ENCODE measurements at regions not wholly inside any gene's neighbourhood (a gene's known extent, or its start where the extent isn't known, plus 50 kb on each side); places are given as distances from the start of the nearest gene placed in this dataset.

GRCh38 chr13:39900106-39900750, 244.8 kb downstream of the COG6 start:
- H3K4me1 Mint-ChIP-seq: no peaks in the 10 kb centered on the region
- no peak overlapping the region for H3K27ac Mint-ChIP-seq
- ChIA-PET CTCF (no interaction called here), POLR2A (no interaction called here)
- no peak for DNase-seq
- no peak overlapping the region for H3K4me3 Mint-ChIP-seq
- no peaks in the 10 kb centered on the region for H3K36me3 Mint-ChIP-seq (ENCODE audit: low read depth)
- intact Hi-C loops (cut with micrococcal nuclease): no loop called here
- peaks cover 4% of the 10 kb centered on the region for H3K9me3 Mint-ChIP-seq
- no peak for ATAC-seq (ENCODE audit: low read depth)
- TF ChIP-seq, protein P1, sequence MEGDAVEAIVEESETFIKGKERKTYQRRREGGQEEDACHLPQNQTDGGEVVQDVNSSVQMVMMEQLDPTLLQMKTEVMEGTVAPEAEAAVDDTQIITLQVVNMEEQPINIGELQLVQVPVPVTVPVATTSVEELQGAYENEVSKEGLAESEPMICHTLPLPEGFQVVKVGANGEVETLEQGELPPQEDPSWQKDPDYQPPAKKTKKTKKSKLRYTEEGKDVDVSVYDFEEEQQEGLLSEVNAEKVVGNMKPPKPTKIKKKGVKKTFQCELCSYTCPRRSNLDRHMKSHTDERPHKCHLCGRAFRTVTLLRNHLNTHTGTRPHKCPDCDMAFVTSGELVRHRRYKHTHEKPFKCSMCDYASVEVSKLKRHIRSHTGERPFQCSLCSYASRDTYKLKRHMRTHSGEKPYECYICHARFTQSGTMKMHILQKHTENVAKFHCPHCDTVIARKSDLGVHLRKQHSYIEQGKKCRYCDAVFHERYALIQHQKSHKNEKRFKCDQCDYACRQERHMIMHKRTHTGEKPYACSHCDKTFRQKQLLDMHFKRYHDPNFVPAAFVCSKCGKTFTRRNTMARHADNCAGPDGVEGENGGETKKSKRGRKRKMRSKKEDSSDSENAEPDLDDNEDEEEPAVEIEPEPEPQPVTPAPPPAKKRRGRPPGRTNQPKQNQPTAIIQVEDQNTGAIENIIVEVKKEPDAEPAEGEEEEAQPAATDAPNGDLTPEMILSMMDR (IDR thresholded peaks at IDR 0.05): no peak
- peaks cover 3% of the 10 kb centered on the region for H3K27me3 Mint-ChIP-seq

DNA sequence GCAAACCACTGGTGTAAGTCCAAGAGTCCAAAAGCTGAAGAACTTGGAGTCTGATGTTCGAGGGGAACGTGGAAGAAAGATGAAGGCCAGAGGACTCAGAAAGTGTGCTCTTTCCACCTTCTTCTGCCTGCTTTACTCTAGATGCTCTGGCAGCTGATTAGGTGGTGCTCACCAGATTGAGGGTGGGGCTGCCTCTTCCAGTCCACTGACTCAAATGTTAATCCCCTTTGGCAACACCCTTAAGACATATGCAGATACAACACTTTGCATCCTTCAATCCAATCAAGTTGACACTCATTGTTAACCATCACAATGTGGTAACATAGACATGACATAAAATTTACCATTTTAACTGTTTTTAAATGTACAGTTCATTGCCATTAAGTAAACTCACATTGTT, 249.5 kb downstream of the COG6 start:
- no peak for ATAC-seq (ENCODE audit: low read depth)
- TF ChIP-seq, protein P1 (IDR thresholded peaks at IDR 0.05): no peak
- no peaks in the 10 kb centered on the region for H3K4me1 Mint-ChIP-seq
- H3K27me3 Mint-ChIP-seq: no peaks in the 10 kb centered on the region
- no peak for DNase-seq
- H3K9me3 Mint-ChIP-seq: peaks cover 3% of the 10 kb centered on the region
- H3K27ac Mint-ChIP-seq: no peak overlapping the region
- no peak overlapping the region for H3K4me3 Mint-ChIP-seq
- ChIA-PET CTCF (no interaction called here), POLR2A (no interaction called here)
- H3K36me3 Mint-ChIP-seq (ENCODE audit: low read depth): no peaks in the 10 kb centered on the region
- intact Hi-C loops (cut with micrococcal nuclease): no loop called here

DNA sequence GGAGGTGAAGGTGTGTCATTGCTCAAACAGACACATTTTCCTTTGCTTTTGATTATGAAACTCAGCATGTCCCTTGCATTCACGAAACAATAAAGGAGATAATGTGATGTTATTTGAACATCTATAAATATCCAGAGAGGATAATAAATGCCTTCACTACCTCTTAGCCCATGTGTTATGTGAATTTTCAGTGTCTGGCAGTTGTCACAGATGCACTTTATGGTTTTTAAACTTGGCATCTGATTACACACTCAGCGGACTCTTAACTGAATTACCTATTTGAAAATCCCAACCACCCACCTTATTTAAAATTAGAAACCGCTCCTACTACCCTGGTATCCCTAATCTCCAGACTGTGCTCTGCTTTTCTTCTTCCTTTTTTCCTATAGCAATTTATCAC, 254.2 kb downstream of the COG6 start:
- H3K27me3 Mint-ChIP-seq: peaks cover 4% of the 10 kb centered on the region
- peaks cover 3% of the 10 kb centered on the region for H3K9me3 Mint-ChIP-seq
- H3K4me3 Mint-ChIP-seq: no peak overlapping the region
- H3K27ac Mint-ChIP-seq: no peak overlapping the region
- no peaks in the 10 kb centered on the region for H3K4me1 Mint-ChIP-seq
- ATAC-seq (ENCODE audit: low read depth) (no peak), DNase-seq (no peak)
- H3K36me3 Mint-ChIP-seq (ENCODE audit: low read depth): no peaks in the 10 kb centered on the region
- ChIA-PET POLR2A (no interaction called here), CTCF (interaction anchor here (1.2 kb wide), 1 partner anchor 33 kb away, joined by 3 read pairs; no protein-coding TSS in a partner anchor)
- TF ChIP-seq, protein P1 (IDR thresholded peaks at IDR 0.05): no peak
- intact Hi-C loops (cut with micrococcal nuclease): no loop called here

DNA sequence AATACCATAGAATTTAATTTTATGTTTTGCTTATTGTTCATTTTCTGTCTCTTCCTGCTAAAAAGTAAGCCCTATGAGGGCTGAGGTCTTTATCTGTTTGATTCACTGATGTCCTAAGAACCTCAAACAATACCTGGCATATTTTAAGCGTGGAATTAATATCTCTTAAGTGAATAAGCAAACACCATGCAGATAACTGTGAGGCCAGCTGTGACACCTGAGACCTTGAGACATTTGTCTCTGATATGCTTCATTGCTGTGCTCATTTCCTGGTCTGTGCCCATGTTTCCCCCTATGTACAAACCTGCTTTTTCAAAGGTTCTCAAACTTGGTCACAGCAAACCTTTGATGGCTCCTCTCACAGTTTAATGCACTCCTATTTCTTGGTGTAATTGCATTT, 254.6 kb downstream of the COG6 start:
- intact Hi-C loops (cut with micrococcal nuclease): no loop called here
- no peak overlapping the region for H3K4me3 Mint-ChIP-seq
- no peaks in the 10 kb centered on the region for H3K36me3 Mint-ChIP-seq (ENCODE audit: low read depth)
- DNase-seq: no peak
- H3K9me3 Mint-ChIP-seq: peaks cover 3% of the 10 kb centered on the region
- CTCF ChIA-PET: no interaction called here
- ATAC-seq (ENCODE audit: low read depth): no peak
- no peaks in the 10 kb centered on the region for H3K4me1 Mint-ChIP-seq
- H3K27ac Mint-ChIP-seq: no peak overlapping the region
- H3K27me3 Mint-ChIP-seq: peaks cover 4% of the 10 kb centered on the region
- POLR2A ChIA-PET: no interaction called here
- TF ChIP-seq, protein P1 (IDR thresholded peaks at IDR 0.05): no peak

DNA sequence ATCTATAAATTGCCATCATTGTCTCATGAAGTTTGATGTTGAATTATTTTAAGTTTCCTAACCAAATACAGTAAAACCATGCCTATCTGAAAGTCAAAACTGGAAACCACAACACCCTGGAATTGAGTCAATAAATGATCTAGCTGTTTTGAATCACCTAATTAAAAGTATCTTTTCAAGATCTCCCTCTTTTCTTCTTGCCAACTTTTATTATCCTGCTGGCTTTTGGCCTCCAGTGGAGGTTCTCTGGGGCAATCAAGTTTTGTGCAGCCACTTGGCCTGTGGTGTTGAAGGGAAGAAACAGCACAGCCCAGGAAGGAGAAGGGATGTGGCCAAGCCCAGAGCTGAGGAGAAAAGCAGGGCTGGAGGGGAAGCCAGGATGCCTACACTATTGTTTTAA, 255.4 kb downstream of the COG6 start:
- H3K27me3 Mint-ChIP-seq: peaks cover 10% of the 10 kb centered on the region
- POLR2A ChIA-PET: no interaction called here
- H3K27ac Mint-ChIP-seq: no peak overlapping the region
- intact Hi-C loops (cut with micrococcal nuclease): no loop called here
- no peak overlapping the region for H3K4me3 Mint-ChIP-seq
- no peaks in the 10 kb centered on the region for H3K36me3 Mint-ChIP-seq (ENCODE audit: low read depth)
- H3K9me3 Mint-ChIP-seq: peaks cover under 1% of the 10 kb centered on the region
- CTCF ChIA-PET: no interaction called here
- TF ChIP-seq, protein P1 (IDR thresholded peaks at IDR 0.05): no peak
- DNase-seq (no peak), ATAC-seq (ENCODE audit: low read depth) (no peak)
- H3K4me1 Mint-ChIP-seq: no peaks in the 10 kb centered on the region
